SK-N-SH (cell line): ENCODE measurements at regions not wholly inside any gene's neighbourhood (a gene's known extent, or its start where the extent isn't known, plus 50 kb on each side); places are given as distances from the start of the nearest gene placed in this dataset.
A peak's percentile ranks its signal among the peaks of the same experiment; 100 is the strongest.
"Not testable (repeated sequence)": the region's sequence is repeated elsewhere in the genome, so short reads cannot be mapped to it uniquely, and the experiment has no call there.

ENCODE experiments used
- CTCF ChIA-PET: fragments of 300-600, 350-600 bp; formaldehyde crosslinking; extraction: SDS; loops from one replicate; lab custom pipeline; 2021; lab: Yijun Ruan, JAX
- POLR2A ChIA-PET: fragments of 350-600 bp; sonication (Branson Sonifier 250); formaldehyde crosslinking; extraction: SDS; loops from one replicate; lab custom pipeline; 2020; ENCODE audit warnings: antibody characterized with exemption, inconsistent platforms; lab: Yijun Ruan, JAX
- DNase-seq: peaks from one replicate; pipeline ENCODE4 v3.0.0; 2012
- H2AFZ ChIP-seq: fragments of 200-600 bp; sonication (generic); 2 replicates; pipeline ENCODE4 v1.8.1; 2016; ENCODE audit warnings: antibody characterized with exemption, mild to moderate bottlenecking, low read depth
- H3F3A ChIP-seq: fragments of 200-600 bp; sonication (generic); replicated peaks from 2 replicates; pipeline ENCODE3; 2016; ENCODE audit warnings: antibody characterized with exemption, mild to moderate bottlenecking; ENCODE audit not compliant: insufficient read depth
- H3K27ac ChIP-seq, 2 experiments: fragments of 200-500 bp in 1 of 2; fragments of 200-600 bp in 1 of 2; sonication (Bioruptor generic) in 1 of 2; sonication (generic), shearing (Covaris generic) in 1 of 2; 2 replicates each; pipeline versions ENCODE4 v1.5.1 to v1.6.1; 2014 to 2016; ENCODE audit warnings: low read depth in 2 of 2, inconsistent platforms in 1 of 2, low read length in 1 of 2, mild to moderate bottlenecking in 1 of 2, mixed read lengths in 1 of 2
- H3K27me3 ChIP-seq: fragments of 200-600 bp; sonication (generic), shearing (Covaris generic); 2 replicates; pipeline ENCODE4 v1.6.1; 2016; ENCODE audit warnings: mixed run types; ENCODE audit not compliant: insufficient read depth
- H3K36me3 ChIP-seq, 2 experiments: fragments of 200-500 bp in 1 of 2; fragments of 200-600 bp in 1 of 2; sonication (Bioruptor generic) in 1 of 2; sonication (generic) in 1 of 2; replicated peaks in 1 of 2; 2 replicates each; pipeline versions ENCODE3 to v1.5.1; 2014 to 2016; ENCODE audit warnings: low read length in 1 of 2, mild to moderate bottlenecking in 1 of 2; ENCODE audit not compliant: insufficient read depth in 2 of 2, control insufficient read depth in 1 of 2
- H3K4me1 ChIP-seq, 2 experiments: fragments of 200-500 bp in 1 of 2; fragments of 200-600 bp in 1 of 2; sonication (Bioruptor generic) in 1 of 2; sonication (generic), shearing (Covaris generic) in 1 of 2; 2 replicates each; pipeline versions ENCODE4 v1.5.1 to v1.6.1; 2014 to 2016; ENCODE audit warnings: low read depth in 1 of 2, low read length in 1 of 2, mixed run types in 1 of 2; ENCODE audit not compliant: insufficient read depth in 2 of 2, control insufficient read depth in 1 of 2
- H3K4me2 ChIP-seq: fragments of 200-600 bp; sonication (generic), shearing (Covaris generic); 2 replicates; pipeline ENCODE4 v1.6.1; 2017; ENCODE audit warnings: mixed run types
- H3K4me3 ChIP-seq, 2 experiments: fragments of 200-500 bp in 1 of 2; fragments of 200-600 bp in 1 of 2; sonication (Bioruptor generic) in 1 of 2; sonication (generic), shearing (Covaris generic) in 1 of 2; 2 replicates each; pipeline versions ENCODE4 v1.5.1 to v1.8.1; 2014 to 2016; ENCODE audit warnings: low read depth in 2 of 2, inconsistent platforms in 1 of 2, low read length in 1 of 2, mild to moderate bottlenecking in 1 of 2, mixed read lengths in 1 of 2, moderate library complexity in 1 of 2
- H3K79me2 ChIP-seq: fragments of 200-600 bp; sonication (generic); 2 replicates; pipeline ENCODE4 v1.8.1; 2017; ENCODE audit warnings: mild to moderate bottlenecking; ENCODE audit not compliant: insufficient read depth
- H3K9ac ChIP-seq: fragments of 200-600 bp; sonication (generic); 2 replicates; pipeline ENCODE4 v1.6.1; 2017; ENCODE audit warnings: mixed run types
- H3K9me2 ChIP-seq: fragments of 200-600 bp; sonication (generic); 2 replicates; pipeline ENCODE4 v1.6.1; 2017; ENCODE audit warnings: mixed run types
- H3K9me3 ChIP-seq: fragments of 200-600 bp; sonication (generic); 2 replicates; pipeline ENCODE4 v1.6.1; 2017; ENCODE audit warnings: mixed run types, mild to moderate bottlenecking, moderate library complexity
- H4K20me1 ChIP-seq: fragments of 200-600 bp; sonication (generic); 2 replicates; pipeline ENCODE4 v1.6.1; 2017; ENCODE audit warnings: mild to moderate bottlenecking, mixed run types; ENCODE audit not compliant: insufficient read depth
- EZH2phosphoT487 ChIP-seq: fragments of 200-600 bp; sonication (generic); IDR thresholded peaks from 2 replicates; pipeline ENCODE4 v1.6.1; 2017; ENCODE audit warnings: low read depth, mixed run types, mild to moderate bottlenecking, antibody characterized with exemption, moderate library complexity, borderline replicate concordance
- FOSL2 ChIP-seq: IDR thresholded peaks from 2 replicates; pipeline ENCODE4 v1.4.0; 2012; ENCODE audit warnings: low read depth, mild to moderate bottlenecking, moderate library complexity, borderline replicate concordance
- FOXJ3 ChIP-seq: sonication (generic); formaldehyde crosslinking; IDR thresholded peaks from 2 replicates; pipeline ENCODE4 v1.5.1; 2020; ENCODE audit warnings: mild to moderate bottlenecking, missing genetic modification reagents
- NFIC ChIP-seq: IDR thresholded peaks from 2 replicates; pipeline ENCODE4 v1.4.0; 2012; ENCODE audit warnings: borderline replicate concordance
- NRF1 ChIP-seq: IDR thresholded peaks from 2 replicates; pipeline ENCODE4 v1.6.1; 2012; ENCODE audit warnings: low read depth, mild to moderate bottlenecking, low read length
- POLR2AphosphoS5 ChIP-seq: IDR thresholded peaks from 2 replicates; pipeline ENCODE4 v1.6.1; 2012; ENCODE audit warnings: low read depth, low read length
- RCOR1 ChIP-seq: fragments of 150-350 bp; IDR thresholded peaks from 2 replicates; pipeline ENCODE4 v1.6.1; 2017; ENCODE audit warnings: antibody characterized with exemption, low read length
- RXRA ChIP-seq: IDR thresholded peaks from 2 replicates; pipeline ENCODE4 v1.4.0; 2012; ENCODE audit warnings: low read depth, mild to moderate bottlenecking, borderline replicate concordance
- SIN3A ChIP-seq: IDR thresholded peaks from 2 replicates; pipeline ENCODE4 v1.6.1; 2012; ENCODE audit warnings: low read depth, mild to moderate bottlenecking, low read length, moderate library complexity, borderline replicate concordance
- SMC3 ChIP-seq: IDR thresholded peaks from 2 replicates; pipeline ENCODE4 v1.6.1; 2012; ENCODE audit warnings: low read depth, low read length, improper control_type of control experiment
- TAF1 ChIP-seq: IDR thresholded peaks from 2 replicates; pipeline ENCODE4 v1.6.1; 2012; ENCODE audit warnings: low read depth, mild to moderate bottlenecking, low read length, moderate library complexity, borderline replicate concordance
- TCF12 ChIP-seq: IDR thresholded peaks from 2 replicates; pipeline ENCODE4 v1.4.0; 2012
- YY1 ChIP-seq: IDR thresholded peaks from 2 replicates; pipeline ENCODE4 v1.4.0; 2012; ENCODE audit warnings: low read depth, mild to moderate bottlenecking
- WGBS: methylation state at CpG from one replicate; pipeline ENCODE4 v1.1.6; 2017; ENCODE audit warnings: low lambda C conversion rate; 5-methylcytosine and 5-hydroxymethylcytosine counted together
- TF ChIP-seq, protein P1 (sequence below): IDR thresholded peaks from 2 replicates; pipeline ENCODE4 v1.4.0; 2012; ENCODE audit warnings: low read depth, borderline replicate concordance
- TF ChIP-seq, protein P2 (sequence below): IDR thresholded peaks from 2 replicates; pipeline ENCODE4; 2012
- TF ChIP-seq, protein P3 (sequence below): fragments of 200-600 bp; sonication (generic); IDR thresholded peaks from 2 replicates; pipeline ENCODE4 v1.6.1; 2017; ENCODE audit warnings: antibody characterized with exemption, mild to moderate bottlenecking, moderate library complexity
- TF ChIP-seq, protein P4 (sequence below): fragments of 150-350 bp; IDR thresholded peaks from 2 replicates; pipeline ENCODE4 v1.6.1; 2016; ENCODE audit warnings: mild to moderate bottlenecking, low read depth, low read length
- TF ChIP-seq, protein P5 (sequence below): IDR thresholded peaks from 2 replicates; pipeline ENCODE4 v1.6.1; 2012; ENCODE audit warnings: mild to moderate bottlenecking, low read depth, low read length, moderate library complexity

DNA sequence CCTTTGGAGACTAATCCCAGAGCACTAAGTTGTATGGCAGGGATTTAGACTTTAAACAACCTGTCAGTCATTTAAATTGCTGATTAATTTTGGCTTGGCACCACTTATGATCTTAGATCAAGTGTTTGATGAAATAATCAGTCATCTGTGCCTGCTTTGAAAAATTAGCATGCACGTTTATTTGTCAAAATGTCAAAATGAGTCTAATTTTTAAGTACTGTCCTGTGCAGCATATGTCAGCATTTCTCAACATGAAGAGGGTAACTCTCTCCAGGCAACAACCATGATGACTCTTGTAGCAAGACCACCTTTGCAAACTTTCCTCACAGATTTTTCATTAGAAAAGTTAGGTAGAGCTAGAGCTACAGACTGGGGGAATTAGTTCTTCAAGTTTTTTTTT is 155.7 kb upstream of the GJE1 start:
- WGBS: 29% methylated on average over 1 of the region's 1 CpG
- no peaks in the 10 kb centered on the region for H3K9me2 ChIP-seq
- no peak for DNase-seq
- no peak for TF ChIP-seq RXRA
- no peak for TF ChIP-seq EZH2phosphoT487
- TF ChIP-seq NFIC: no peak
- no peak for TF ChIP-seq TAF1
- TF ChIP-seq NRF1: no peak
- no peak for TF ChIP-seq TCF12
- TF ChIP-seq, protein P1, sequence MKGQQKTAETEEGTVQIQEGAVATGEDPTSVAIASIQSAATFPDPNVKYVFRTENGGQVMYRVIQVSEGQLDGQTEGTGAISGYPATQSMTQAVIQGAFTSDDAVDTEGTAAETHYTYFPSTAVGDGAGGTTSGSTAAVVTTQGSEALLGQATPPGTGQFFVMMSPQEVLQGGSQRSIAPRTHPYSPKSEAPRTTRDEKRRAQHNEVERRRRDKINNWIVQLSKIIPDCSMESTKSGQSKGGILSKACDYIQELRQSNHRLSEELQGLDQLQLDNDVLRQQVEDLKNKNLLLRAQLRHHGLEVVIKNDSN: no peak
- TF ChIP-seq, protein P2, sequence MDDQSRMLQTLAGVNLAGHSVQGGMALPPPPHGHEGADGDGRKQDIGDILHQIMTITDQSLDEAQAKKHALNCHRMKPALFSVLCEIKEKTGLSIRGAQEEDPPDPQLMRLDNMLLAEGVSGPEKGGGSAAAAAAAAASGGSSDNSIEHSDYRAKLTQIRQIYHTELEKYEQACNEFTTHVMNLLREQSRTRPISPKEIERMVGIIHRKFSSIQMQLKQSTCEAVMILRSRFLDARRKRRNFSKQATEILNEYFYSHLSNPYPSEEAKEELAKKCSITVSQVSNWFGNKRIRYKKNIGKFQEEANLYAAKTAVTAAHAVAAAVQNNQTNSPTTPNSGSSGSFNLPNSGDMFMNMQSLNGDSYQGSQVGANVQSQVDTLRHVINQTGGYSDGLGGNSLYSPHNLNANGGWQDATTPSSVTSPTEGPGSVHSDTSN: no peak
- TF ChIP-seq, protein P3, sequence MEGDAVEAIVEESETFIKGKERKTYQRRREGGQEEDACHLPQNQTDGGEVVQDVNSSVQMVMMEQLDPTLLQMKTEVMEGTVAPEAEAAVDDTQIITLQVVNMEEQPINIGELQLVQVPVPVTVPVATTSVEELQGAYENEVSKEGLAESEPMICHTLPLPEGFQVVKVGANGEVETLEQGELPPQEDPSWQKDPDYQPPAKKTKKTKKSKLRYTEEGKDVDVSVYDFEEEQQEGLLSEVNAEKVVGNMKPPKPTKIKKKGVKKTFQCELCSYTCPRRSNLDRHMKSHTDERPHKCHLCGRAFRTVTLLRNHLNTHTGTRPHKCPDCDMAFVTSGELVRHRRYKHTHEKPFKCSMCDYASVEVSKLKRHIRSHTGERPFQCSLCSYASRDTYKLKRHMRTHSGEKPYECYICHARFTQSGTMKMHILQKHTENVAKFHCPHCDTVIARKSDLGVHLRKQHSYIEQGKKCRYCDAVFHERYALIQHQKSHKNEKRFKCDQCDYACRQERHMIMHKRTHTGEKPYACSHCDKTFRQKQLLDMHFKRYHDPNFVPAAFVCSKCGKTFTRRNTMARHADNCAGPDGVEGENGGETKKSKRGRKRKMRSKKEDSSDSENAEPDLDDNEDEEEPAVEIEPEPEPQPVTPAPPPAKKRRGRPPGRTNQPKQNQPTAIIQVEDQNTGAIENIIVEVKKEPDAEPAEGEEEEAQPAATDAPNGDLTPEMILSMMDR: no peak
- TF ChIP-seq, protein P4, sequence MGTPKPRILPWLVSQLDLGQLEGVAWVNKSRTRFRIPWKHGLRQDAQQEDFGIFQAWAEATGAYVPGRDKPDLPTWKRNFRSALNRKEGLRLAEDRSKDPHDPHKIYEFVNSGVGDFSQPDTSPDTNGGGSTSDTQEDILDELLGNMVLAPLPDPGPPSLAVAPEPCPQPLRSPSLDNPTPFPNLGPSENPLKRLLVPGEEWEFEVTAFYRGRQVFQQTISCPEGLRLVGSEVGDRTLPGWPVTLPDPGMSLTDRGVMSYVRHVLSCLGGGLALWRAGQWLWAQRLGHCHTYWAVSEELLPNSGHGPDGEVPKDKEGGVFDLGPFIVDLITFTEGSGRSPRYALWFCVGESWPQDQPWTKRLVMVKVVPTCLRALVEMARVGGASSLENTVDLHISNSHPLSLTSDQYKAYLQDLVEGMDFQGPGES: no peak
- TF ChIP-seq RCOR1: no peak
- TF ChIP-seq FOXJ3 (CRISPR knock-in tag): no peak
- TF ChIP-seq SIN3A: no peak
- no peak for TF ChIP-seq YY1
- TF ChIP-seq FOSL2: no peak
- no peak for TF ChIP-seq POLR2AphosphoS5
- TF ChIP-seq, protein P5, sequence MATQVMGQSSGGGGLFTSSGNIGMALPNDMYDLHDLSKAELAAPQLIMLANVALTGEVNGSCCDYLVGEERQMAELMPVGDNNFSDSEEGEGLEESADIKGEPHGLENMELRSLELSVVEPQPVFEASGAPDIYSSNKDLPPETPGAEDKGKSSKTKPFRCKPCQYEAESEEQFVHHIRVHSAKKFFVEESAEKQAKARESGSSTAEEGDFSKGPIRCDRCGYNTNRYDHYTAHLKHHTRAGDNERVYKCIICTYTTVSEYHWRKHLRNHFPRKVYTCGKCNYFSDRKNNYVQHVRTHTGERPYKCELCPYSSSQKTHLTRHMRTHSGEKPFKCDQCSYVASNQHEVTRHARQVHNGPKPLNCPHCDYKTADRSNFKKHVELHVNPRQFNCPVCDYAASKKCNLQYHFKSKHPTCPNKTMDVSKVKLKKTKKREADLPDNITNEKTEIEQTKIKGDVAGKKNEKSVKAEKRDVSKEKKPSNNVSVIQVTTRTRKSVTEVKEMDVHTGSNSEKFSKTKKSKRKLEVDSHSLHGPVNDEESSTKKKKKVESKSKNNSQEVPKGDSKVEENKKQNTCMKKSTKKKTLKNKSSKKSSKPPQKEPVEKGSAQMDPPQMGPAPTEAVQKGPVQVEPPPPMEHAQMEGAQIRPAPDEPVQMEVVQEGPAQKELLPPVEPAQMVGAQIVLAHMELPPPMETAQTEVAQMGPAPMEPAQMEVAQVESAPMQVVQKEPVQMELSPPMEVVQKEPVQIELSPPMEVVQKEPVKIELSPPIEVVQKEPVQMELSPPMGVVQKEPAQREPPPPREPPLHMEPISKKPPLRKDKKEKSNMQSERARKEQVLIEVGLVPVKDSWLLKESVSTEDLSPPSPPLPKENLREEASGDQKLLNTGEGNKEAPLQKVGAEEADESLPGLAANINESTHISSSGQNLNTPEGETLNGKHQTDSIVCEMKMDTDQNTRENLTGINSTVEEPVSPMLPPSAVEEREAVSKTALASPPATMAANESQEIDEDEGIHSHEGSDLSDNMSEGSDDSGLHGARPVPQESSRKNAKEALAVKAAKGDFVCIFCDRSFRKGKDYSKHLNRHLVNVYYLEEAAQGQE: no peak
- no peak for TF ChIP-seq SMC3
- H3K27me3 ChIP-seq: no peaks in the 10 kb centered on the region
- H3K79me2 ChIP-seq: peaks cover 8% of the 10 kb centered on the region
- no peak overlapping the region for H3K27ac ChIP-seq
- peaks cover 0 to 17% of the 10 kb centered on the region in 2 experiments for H3K36me3 ChIP-seq
- no peaks in the 10 kb centered on the region for H3F3A ChIP-seq
- no peak overlapping the region for H3K4me3 ChIP-seq
- H3K9ac ChIP-seq: no peak overlapping the region
- no peak overlapping the region for H2AFZ ChIP-seq
- no peak overlapping the region for H3K4me2 ChIP-seq
- H4K20me1 ChIP-seq: no peaks in the 10 kb centered on the region
- ChIA-PET CTCF (interaction anchor here (0.8 to 1.4 kb wide), 2 partner anchors 10 to 13 kb away, joined by 3 to 7 read pairs; no protein-coding TSS in a partner anchor), POLR2A (no interaction called here)
- H3K4me1 ChIP-seq: peaks cover 0 to 6% of the 10 kb centered on the region in 2 experiments; a peak in 1 of 4 replicates
- H3K9me3 ChIP-seq: peaks cover 5% of the 10 kb centered on the region; the same call in 1 of the 2 replicates

DNA sequence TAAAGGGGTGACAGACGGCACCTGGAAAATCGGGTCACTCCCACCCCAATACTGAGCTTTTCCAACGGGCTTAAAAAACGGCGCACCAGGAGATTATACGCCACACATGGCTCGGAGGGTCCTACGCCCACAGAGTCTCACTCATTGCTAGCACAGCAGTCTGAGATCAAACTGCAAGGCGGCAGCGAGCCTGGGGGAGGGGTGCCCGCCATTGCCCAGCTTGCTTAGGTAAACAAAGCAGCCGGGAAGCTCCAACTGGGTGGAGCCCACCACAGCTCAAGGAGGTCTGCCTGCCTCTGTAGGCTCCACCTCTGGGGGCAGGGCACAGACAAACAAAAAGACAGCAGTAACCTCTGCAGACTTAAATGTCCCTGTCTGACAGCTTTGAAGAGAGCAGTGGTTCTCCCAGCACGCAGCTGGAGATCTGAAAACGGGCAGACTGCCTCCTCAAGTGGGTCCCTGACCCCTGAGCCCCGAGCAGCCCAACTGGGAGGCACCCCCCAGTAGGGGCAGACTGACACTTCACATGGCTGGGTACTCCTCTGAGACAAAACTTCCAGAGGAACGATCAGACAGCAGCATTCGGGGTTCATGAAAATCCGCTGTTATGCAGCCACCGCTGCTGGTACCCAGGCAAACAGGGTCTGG is 162.8 kb upstream of the GJE1 start:
- CTCF ChIA-PET, H3K9me2 ChIP-seq: not testable (repeated sequence)
- 18% methylated on average over 9 of the region's 19 CpGs for WGBS

More for the DNA sequence above, 162.8 kb upstream of the GJE1 start:
- H3F3A ChIP-seq, H4K20me1 ChIP-seq, H3K9me3 ChIP-seq, H3K9ac ChIP-seq, DNase-seq, H3K4me1 ChIP-seq, H3K36me3 ChIP-seq, H3K27ac ChIP-seq, POLR2A ChIA-PET, H3K27me3 ChIP-seq: not testable (repeated sequence)
- H3K79me2 ChIP-seq: peaks cover 25% of the 10 kb centered on the region
- peak overlapping the region; percentile 37 to 62; a peak in 3 of 4 replicates for H3K4me3 ChIP-seq
- 0 out of 2 replicates have a peak overlapping the region, but pooled peaks have one; percentile 16 for H2AFZ ChIP-seq
- peak overlapping the region; percentile 68 for H3K4me2 ChIP-seq
